ENCODE measurements at regions not wholly inside any gene's neighbourhood (a gene's known extent, or its start where the extent isn't known, plus 50 kb on each side); places are given as distances from the start of the nearest gene placed in this dataset.
A peak's percentile ranks its signal among the peaks of the same experiment; 100 is the strongest.
"Not testable (repeated sequence)": the region's sequence is repeated elsewhere in the genome, so short reads cannot be mapped to it uniquely, and the experiment has no call there.

GRCh38 chrX:40952855-40953254 is 132.4 kb upstream of the USP9X start:
- DNase-seq, result no peak

GRCh38 chrX:40953369-40953768 is 131.9 kb upstream of the USP9X start:
- DNase-seq, result no peak

- DNase-seq, result no peak
These were observed 125.2 kb upstream of the USP9X start for GRCh38 chrX:40960041-40960440.

- DNase-seq, result no peak
These were observed 122.3 kb upstream of the USP9X start for GRCh38 chrX:40962793-40963407.

GRCh38 chrX:40964008-40964407 is 121.2 kb upstream of the USP9X start:
- no peak for DNase-seq

GRCh38 chrX:40964633-40965586 is 120.3 kb upstream of the USP9X start:
- DNase-seq, result no peak

- no peak for DNase-seq
These were observed 118.9 kb upstream of the USP9X start for GRCh38 chrX:40966213-40966820.

GRCh38 chrX:40968180-40968579 is 117.1 kb upstream of the USP9X start:
- no peak for DNase-seq

GRCh38 chrX:40971736-40972135 is 113.5 kb upstream of the USP9X start:
- DNase-seq, result peak; percentile 62

GRCh38 chrX:40973619-40974018 is 111.6 kb upstream of the USP9X start:
- DNase-seq, result no peak

- DNase-seq, result no peak
These were observed 109.3 kb upstream of the USP9X start for GRCh38 chrX:40975951-40976350.

GRCh38 chrX:40976981-40977380 is 108.3 kb upstream of the USP9X start:
- DNase-seq, result no peak

- no peak for DNase-seq
These were observed 100.3 kb upstream of the USP9X start for GRCh38 chrX:40984962-40985361.

- DNase-seq, result no peak
These were observed 97.8 kb upstream of the USP9X start for GRCh38 chrX:40987413-40987812.

- no peak for DNase-seq
These were observed 97.1 kb upstream of the USP9X start for GRCh38 chrX:40988100-40988499.

GRCh38 chrX:40993395-40993794 is 91.8 kb upstream of the USP9X start:
- DNase-seq, result not testable (repeated sequence)

- peak; percentile 66 for DNase-seq
These were observed 88.2 kb upstream of the USP9X start for GRCh38 chrX:40996886-40997530.

- DNase-seq, result no peak
These were observed 87.1 kb upstream of the USP9X start for GRCh38 chrX:40998123-40998522.

GRCh38 chrX:41001327-41001726 is 83.9 kb upstream of the USP9X start:
- DNase-seq, result no peak

- DNase-seq, result no peak
These were observed 83.2 kb upstream of the USP9X start for GRCh38 chrX:41002026-41002425.

GRCh38 chrX:41003506-41004270 is 81.6 kb upstream of the USP9X start:
- DNase-seq, result peak; percentile 9

GRCh38 chrX:41005445-41005992 is 79.7 kb upstream of the USP9X start:
- DNase-seq, result no peak

Data from NCI-H82 (cell line).